Gastrocnemius medialis (tissue), 4 donors: ENCODE measurements at regions not wholly inside any gene's neighbourhood (a gene's known extent, or its start where the extent isn't known, plus 50 kb on each side); places are given as distances from the start of the nearest gene placed in this dataset.
A peak's percentile ranks its signal among the peaks of the same experiment; 100 is the strongest.

Experiments used
- ATAC-seq, 2 donors: fragments of 150-250 bp; one replicate each; pipeline ENCODE4 v1.9.1; 2016
- DNase-seq, 2 donors: peaks; one replicate each; pipeline ENCODE4 v3.0.0-alpha.2; 2019
- H3K27ac ChIP-seq, 4 donors: fragments of 200-600 bp; sonication (generic); 1 replicate in 1 of 4; 2 replicates in 3 of 4; pipeline ENCODE4 v1.5.1; 2016 to 2018; ENCODE audit warnings: mild to moderate bottlenecking in 2 of 4, moderate library complexity in 1 of 4
- H3K27me3 ChIP-seq, 3 donors: fragments of 200-600 bp; sonication (generic) in 2 of 3; 1 replicate in 1 of 3; 2 replicates in 2 of 3; pipeline versions ENCODE4 v1.5.1 to v1.6.0; 2016 to 2019; ENCODE audit warnings: mild to moderate bottlenecking in 1 of 3, moderate library complexity in 1 of 3
- H3K36me3 ChIP-seq, 2 donors: fragments of 200-600 bp; sonication (generic) in 1 of 2; one replicate each; pipeline ENCODE4 v1.5.1; 2017 to 2018
- H3K4me1 ChIP-seq, 2 donors: fragments of 200-600 bp; sonication (generic) in 1 of 2; one replicate each; pipeline ENCODE4 v1.5.1; 2016 to 2017; ENCODE audit warnings: mild to moderate bottlenecking in 2 of 2
- H3K4me3 ChIP-seq, 4 donors: fragments of 200-600 bp; sonication (generic) in 3 of 4; 1 replicate in 1 of 4; 2 replicates in 3 of 4; pipeline ENCODE4 v1.5.1; 2016 to 2019; ENCODE audit warnings: mild to moderate bottlenecking in 2 of 4
- H3K9me3 ChIP-seq, 3 donors: fragments of 200-600 bp; sonication (generic) in 2 of 3; 1 replicate in 1 of 3; 2 replicates in 2 of 3; pipeline ENCODE4 v1.5.1; 2016 to 2019
- POLR2A ChIP-seq, 2 donors: fragments of 450-650 bp; IDR thresholded peaks; one replicate each; pipeline ENCODE4 v1.6.1; 2017; ENCODE audit warnings: antibody characterized with exemption in 2 of 2, mild to moderate bottlenecking in 2 of 2, moderate library complexity in 2 of 2
- in situ Hi-C, 4 donors: fragments of 200-750 bp; cut with MboI; loops; one replicate each; pipeline versions ENCODE4 v1.15.0 to v1.8.0; 2017; ENCODE audit warnings: low sequenced_read_pairs in 4 of 4
- intact Hi-C: fragments of 100-400 bp; cut with DNase I; formaldehyde crosslinking; loops from one replicate; pipeline ENCODE4 v1.15.1; 2023; ENCODE audit warnings: low total_unique reads
- TF ChIP-seq, protein P1 (sequence below), 5 experiments: fragments of 450-650 bp in 3 of 5; fragments of 200-600 bp in 2 of 5; sonication (generic) in 2 of 5; IDR thresholded peaks in 4 of 5; conservative IDR thresholded peaks in 1 of 5; 1 replicate in 4 of 5; 2 replicates in 1 of 5; pipeline ENCODE4 v1.5.1; 2016 to 2019; ENCODE audit warnings: antibody characterized with exemption in 5 of 5, mild to moderate bottlenecking in 3 of 5, moderate library complexity in 3 of 5

GRCh38 chr2:64929333-64929732 lies 59.9 kb upstream of the SLC1A4 start:
- Histone ChIP-seq H3K27ac (no peak overlapping the region), H3K27me3 (no peaks in the 10 kb centered on the region), H3K36me3 (no peaks in the 10 kb centered on the region), H3K4me1 (peaks cover 26 to 27% of the 10 kb centered on the region in 2 donors), H3K4me3 (no peak overlapping the region), H3K9me3 (no peaks in the 10 kb centered on the region)
- TF ChIP-seq, protein P1, sequence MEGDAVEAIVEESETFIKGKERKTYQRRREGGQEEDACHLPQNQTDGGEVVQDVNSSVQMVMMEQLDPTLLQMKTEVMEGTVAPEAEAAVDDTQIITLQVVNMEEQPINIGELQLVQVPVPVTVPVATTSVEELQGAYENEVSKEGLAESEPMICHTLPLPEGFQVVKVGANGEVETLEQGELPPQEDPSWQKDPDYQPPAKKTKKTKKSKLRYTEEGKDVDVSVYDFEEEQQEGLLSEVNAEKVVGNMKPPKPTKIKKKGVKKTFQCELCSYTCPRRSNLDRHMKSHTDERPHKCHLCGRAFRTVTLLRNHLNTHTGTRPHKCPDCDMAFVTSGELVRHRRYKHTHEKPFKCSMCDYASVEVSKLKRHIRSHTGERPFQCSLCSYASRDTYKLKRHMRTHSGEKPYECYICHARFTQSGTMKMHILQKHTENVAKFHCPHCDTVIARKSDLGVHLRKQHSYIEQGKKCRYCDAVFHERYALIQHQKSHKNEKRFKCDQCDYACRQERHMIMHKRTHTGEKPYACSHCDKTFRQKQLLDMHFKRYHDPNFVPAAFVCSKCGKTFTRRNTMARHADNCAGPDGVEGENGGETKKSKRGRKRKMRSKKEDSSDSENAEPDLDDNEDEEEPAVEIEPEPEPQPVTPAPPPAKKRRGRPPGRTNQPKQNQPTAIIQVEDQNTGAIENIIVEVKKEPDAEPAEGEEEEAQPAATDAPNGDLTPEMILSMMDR (IDR thresholded peaks at IDR 0.05 in 4 of 5, conservative IDR thresholded peaks at IDR 0.05 in 1 of 5), result no peak
- no peak for TF ChIP-seq POLR2A (IDR thresholded peaks at IDR 0.05)
- intact Hi-C loops, result no loop called here
- in situ Hi-C loops, result no loop called here
- ATAC-seq (no peak), DNase-seq (no peak)

DNA sequence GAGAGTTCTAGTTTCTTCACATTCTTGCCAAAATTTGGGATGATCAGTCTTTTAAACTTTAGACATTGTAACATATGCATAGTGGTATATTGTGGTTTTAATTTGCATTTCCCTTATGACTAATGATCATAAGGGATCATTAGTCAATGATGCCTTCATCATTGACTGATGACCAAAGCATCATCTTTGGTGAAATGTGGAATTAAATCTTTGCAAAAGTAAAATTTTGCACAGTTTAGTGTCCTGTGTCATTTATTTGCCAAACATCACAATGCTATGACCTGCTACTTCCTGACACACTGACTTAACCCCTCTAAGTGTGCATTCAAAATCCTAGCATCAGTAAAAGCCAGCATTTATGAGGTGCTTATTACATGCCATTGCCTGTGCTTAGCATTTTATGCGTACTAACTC lies 58.9 kb upstream of the SLC1A4 start:
- no peak overlapping the region for H3K4me3 ChIP-seq
- in situ Hi-C loops (no loop called here), intact Hi-C loops (no loop called here)
- DNase-seq (no peak), ATAC-seq (no peak)
- TF ChIP-seq, protein P1 (IDR thresholded peaks at IDR 0.05 in 4 of 5, conservative IDR thresholded peaks at IDR 0.05 in 1 of 5), result no peak
- no peak for TF ChIP-seq POLR2A (IDR thresholded peaks at IDR 0.05)
- no peak overlapping the region for H3K27ac ChIP-seq
- H3K36me3 ChIP-seq, result no peaks in the 10 kb centered on the region
- peaks cover 26 to 27% of the 10 kb centered on the region in 2 donors for H3K4me1 ChIP-seq
- no peaks in the 10 kb centered on the region for H3K9me3 ChIP-seq
- H3K27me3 ChIP-seq, result no peaks in the 10 kb centered on the region

- H3K36me3 ChIP-seq, result no peaks in the 10 kb centered on the region
- no peaks in the 10 kb centered on the region for H3K9me3 ChIP-seq
- ATAC-seq (no peak), DNase-seq (no peak)
- in situ Hi-C loops, result no loop called here
- peak overlapping the region; percentile 19 to 35 (median 34) for H3K27ac ChIP-seq
- H3K27me3 ChIP-seq, result no peaks in the 10 kb centered on the region
- intact Hi-C loops, result no loop called here
- no peak for TF ChIP-seq POLR2A (IDR thresholded peaks at IDR 0.05)
- TF ChIP-seq, protein P1 (IDR thresholded peaks at IDR 0.05 in 4 of 5, conservative IDR thresholded peaks at IDR 0.05 in 1 of 5), result no peak
- H3K4me3 ChIP-seq, result no peak overlapping the region
- peaks cover 18 to 22% of the 10 kb centered on the region in 2 donors for H3K4me1 ChIP-seq
These were observed 57.7 kb upstream of the SLC1A4 start for GRCh38 chr2:64931246-64932115.

GRCh38 chr2:64932116-64932370 lies 57.2 kb upstream of the SLC1A4 start:
- ATAC-seq, result peak; percentile 80 to 82
- in situ Hi-C loops (no loop called here), intact Hi-C loops (no loop called here)
- Histone ChIP-seq H3K4me3 (no peak overlapping the region), H3K27ac (peak overlapping the region; percentile 19 to 35 (median 34)), H3K36me3 (no peaks in the 10 kb centered on the region), H3K27me3 (no peaks in the 10 kb centered on the region), H3K4me1 (peaks cover 16 to 19% of the 10 kb centered on the region in 2 donors), H3K9me3 (no peaks in the 10 kb centered on the region)
- no peak for DNase-seq
- no peak for TF ChIP-seq POLR2A (IDR thresholded peaks at IDR 0.05)
- TF ChIP-seq, protein P1 (IDR thresholded peaks at IDR 0.05 in 4 of 5, conservative IDR thresholded peaks at IDR 0.05 in 1 of 5), result no peak
